HG03135 (cell line): ENCODE measurements at regions not wholly inside any gene's neighbourhood (a gene's known extent, or its start where the extent isn't known, plus 50 kb on each side); places are given as distances from the start of the nearest gene placed in this dataset.

Experiments used
- ATAC-seq: cut with Tn5 transposase; IDR thresholded peaks from one replicate; pipeline ENCODE4 v1.9.1; 2021; ENCODE audit warnings: mild to moderate bottlenecking, moderate library complexity; ENCODE audit not compliant: unreplicated experiment

GRCh38 chr1:222046684-222047263 is 304.9 kb upstream of the DUSP10 start:
- no peak for ATAC-seq

GRCh38 chr1:222045786-222046185 is 303.9 kb upstream of the DUSP10 start:
- no peak for ATAC-seq

- no peak for ATAC-seq
These were observed 303.3 kb upstream of the DUSP10 start for GRCh38 chr1:222045236-222045635.

- no peak for ATAC-seq
These were observed 301.8 kb upstream of the DUSP10 start for GRCh38 chr1:222043444-222044292.

- no peak for ATAC-seq
These were observed 300.2 kb upstream of the DUSP10 start for GRCh38 chr1:222042120-222042519.

GRCh38 chr1:222040955-222041354 is 299.1 kb upstream of the DUSP10 start:
- ATAC-seq, result no peak

GRCh38 chr1:222040121-222040805 is 298.4 kb upstream of the DUSP10 start:
- ATAC-seq, result no peak

GRCh38 chr1:222038971-222039370 is 297.1 kb upstream of the DUSP10 start:
- no peak for ATAC-seq

GRCh38 chr1:222037720-222038119 is 295.8 kb upstream of the DUSP10 start:
- ATAC-seq, result no peak

- no peak for ATAC-seq
These were observed 292.9 kb upstream of the DUSP10 start for GRCh38 chr1:222034790-222035189.

- ATAC-seq, result no peak
These were observed 291.6 kb upstream of the DUSP10 start for GRCh38 chr1:222033450-222033849.

GRCh38 chr1:222031318-222031717 is 289.4 kb upstream of the DUSP10 start:
- ATAC-seq, result no peak

- ATAC-seq, result no peak
These were observed 286.8 kb upstream of the DUSP10 start for GRCh38 chr1:222028676-222029075.

- ATAC-seq, result no peak
These were observed 286.2 kb upstream of the DUSP10 start for GRCh38 chr1:222028116-222028515.

GRCh38 chr1:222026280-222026679 is 284.4 kb upstream of the DUSP10 start:
- ATAC-seq, result no peak

- no peak for ATAC-seq
These were observed 281.1 kb upstream of the DUSP10 start for GRCh38 chr1:222023025-222023424.

- ATAC-seq, result no peak
These were observed 279.2 kb upstream of the DUSP10 start for GRCh38 chr1:222021129-222021528.

GRCh38 chr1:222020553-222020952 is 278.7 kb upstream of the DUSP10 start:
- ATAC-seq, result no peak

- ATAC-seq, result no peak
These were observed 277.1 kb upstream of the DUSP10 start for GRCh38 chr1:222019029-222019428.

GRCh38 chr1:222018041-222018440 is 276.2 kb upstream of the DUSP10 start:
- no peak for ATAC-seq

- no peak for ATAC-seq
These were observed 273.8 kb upstream of the DUSP10 start for GRCh38 chr1:222015686-222016085.

GRCh38 chr1:222014001-222014400 is 272.1 kb upstream of the DUSP10 start:
- ATAC-seq, result no peak
